ENCODE measurements at regions not wholly inside any gene's neighbourhood (a gene's known extent, or its start where the extent isn't known, plus 50 kb on each side); places are given as distances from the start of the nearest gene placed in this dataset.

DNA sequence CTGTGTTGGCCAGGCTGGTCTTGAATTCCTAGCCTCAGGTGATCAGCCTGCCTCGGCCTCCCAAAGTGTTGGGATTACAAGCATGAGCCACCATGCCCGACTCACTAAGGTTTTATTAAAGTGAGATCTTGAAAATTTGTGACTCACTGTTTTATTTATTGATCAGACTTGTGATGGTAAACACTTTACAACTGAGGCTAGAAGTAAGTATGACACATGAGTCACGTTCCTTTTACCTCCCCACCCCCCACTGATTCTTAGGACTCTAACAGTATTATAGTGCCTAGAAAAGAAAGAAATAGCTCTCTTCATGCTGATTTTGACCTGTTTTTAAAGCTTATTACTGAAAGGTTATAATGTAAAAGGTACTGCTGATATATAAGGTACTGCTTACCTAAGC is 160.6 kb downstream of the TANC2 start:
- Mint-ChIP-seq H3K4me1 (no peaks in the 10 kb centered on the region), H3K27ac (no peak overlapping the region), H3K4me3 (no peak overlapping the region), H3K9me3 (no peaks in the 10 kb centered on the region), H3K27me3 (peaks cover 1% of the 10 kb centered on the region), H3K36me3 (ENCODE audit: low read depth) (no peaks in the 10 kb centered on the region)
- intact Hi-C loops (cut with micrococcal nuclease): no loop called here
- no peak for DNase-seq

- Mint-ChIP-seq H3K4me3 (no peak overlapping the region), H3K27me3 (no peaks in the 10 kb centered on the region), H3K36me3 (ENCODE audit: low read depth) (no peaks in the 10 kb centered on the region), H3K4me1 (no peaks in the 10 kb centered on the region), H3K27ac (no peak overlapping the region), H3K9me3 (no peaks in the 10 kb centered on the region)
- no peak for DNase-seq
- intact Hi-C loops (cut with micrococcal nuclease): no loop called here
These were observed 166.4 kb downstream of the TANC2 start for GRCh38 chr17:63132459-63132911.

DNA sequence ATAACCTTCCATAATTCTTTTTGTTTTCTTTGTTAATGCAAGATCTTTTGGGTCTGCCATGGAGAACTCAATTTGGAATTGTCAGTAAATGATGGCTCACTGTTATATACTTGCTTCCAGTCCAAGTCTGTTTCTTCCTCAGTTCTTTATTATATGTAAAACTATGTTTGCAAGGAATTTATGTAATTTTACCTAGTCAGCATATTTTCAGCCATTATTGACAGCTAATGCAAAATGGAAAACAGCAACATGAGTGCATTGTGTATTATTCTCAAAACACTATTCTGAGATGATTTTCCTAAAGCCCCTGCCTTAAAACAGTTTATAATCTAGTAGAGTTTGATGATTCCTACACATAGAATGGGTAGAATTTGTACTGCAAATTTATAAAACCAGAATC is 167.5 kb downstream of the TANC2 start:
- Mint-ChIP-seq H3K4me1 (no peaks in the 10 kb centered on the region), H3K4me3 (no peak overlapping the region), H3K27ac (no peak overlapping the region), H3K27me3 (no peaks in the 10 kb centered on the region), H3K36me3 (ENCODE audit: low read depth) (no peaks in the 10 kb centered on the region), H3K9me3 (no peaks in the 10 kb centered on the region)
- intact Hi-C loops (cut with micrococcal nuclease): no loop called here
- DNase-seq: no peak

DNA sequence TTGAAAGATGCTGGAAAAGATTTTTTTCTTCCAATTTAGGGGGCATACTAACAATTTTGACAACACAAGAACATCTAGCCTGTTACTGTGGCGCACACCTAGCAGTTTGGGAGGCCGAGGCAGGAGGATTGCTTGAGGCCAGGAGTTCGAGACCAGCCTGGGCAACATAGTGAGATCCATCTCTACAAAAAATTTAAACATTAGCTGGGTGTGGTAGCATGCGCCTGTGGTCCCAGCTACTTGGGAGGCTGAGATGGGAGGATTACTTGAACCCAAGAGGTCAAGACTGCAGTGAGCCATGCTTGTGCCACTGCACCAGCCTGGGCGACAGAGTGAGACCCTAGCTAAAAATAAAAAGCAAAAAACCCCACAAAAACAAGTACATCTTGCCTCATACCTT is 168.8 kb downstream of the TANC2 start:
- H3K9me3 Mint-ChIP-seq: no peaks in the 10 kb centered on the region
- H3K4me3 Mint-ChIP-seq: no peak overlapping the region
- H3K36me3 Mint-ChIP-seq (ENCODE audit: low read depth): no peaks in the 10 kb centered on the region
- no peak for DNase-seq
- H3K27ac Mint-ChIP-seq: no peak overlapping the region
- intact Hi-C loops (cut with micrococcal nuclease): no loop called here
- H3K4me1 Mint-ChIP-seq: no peaks in the 10 kb centered on the region
- H3K27me3 Mint-ChIP-seq: no peaks in the 10 kb centered on the region

- Mint-ChIP-seq H3K27me3 (no peaks in the 10 kb centered on the region), H3K4me3 (no peak overlapping the region), H3K9me3 (no peaks in the 10 kb centered on the region), H3K36me3 (ENCODE audit: low read depth) (no peaks in the 10 kb centered on the region), H3K4me1 (no peaks in the 10 kb centered on the region), H3K27ac (no peak overlapping the region)
- intact Hi-C loops (cut with micrococcal nuclease): no loop called here
- DNase-seq: no peak
These were observed 170.5 kb downstream of the TANC2 start for GRCh38 chr17:63136369-63137012.

- DNase-seq: no peak
- no peaks in the 10 kb centered on the region for H3K27me3 Mint-ChIP-seq
- H3K4me3 Mint-ChIP-seq: no peak overlapping the region
- no peaks in the 10 kb centered on the region for H3K36me3 Mint-ChIP-seq (ENCODE audit: low read depth)
- intact Hi-C loops (cut with micrococcal nuclease): no loop called here
- H3K4me1 Mint-ChIP-seq: no peaks in the 10 kb centered on the region
- H3K9me3 Mint-ChIP-seq: no peaks in the 10 kb centered on the region
- H3K27ac Mint-ChIP-seq: no peak overlapping the region
These were observed 171.1 kb downstream of the TANC2 start for GRCh38 chr17:63137163-63137562.

DNA sequence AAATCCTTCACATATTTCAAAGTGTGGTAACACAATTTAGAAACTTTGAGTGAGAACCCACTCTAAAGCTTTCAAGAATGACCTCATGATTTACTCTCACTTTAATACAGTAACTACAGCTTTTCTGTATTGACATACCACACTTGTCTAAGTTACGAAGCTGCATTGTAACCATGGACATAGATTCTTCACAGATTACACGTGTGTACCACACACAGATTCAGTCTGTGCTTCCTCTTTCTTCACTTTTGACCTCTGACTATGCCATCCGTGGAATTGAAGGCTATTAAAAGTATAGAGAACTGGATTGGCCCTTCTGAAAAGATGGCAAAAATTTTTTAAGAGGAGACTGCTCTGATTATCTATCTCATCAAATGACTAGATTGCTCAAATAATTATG is 172.7 kb downstream of the TANC2 start:
- intact Hi-C loops (cut with micrococcal nuclease): no loop called here

GRCh38 chr17:63139356-63139755 is 173.3 kb downstream of the TANC2 start:
- peaks cover 3% of the 10 kb centered on the region for H3K27me3 Mint-ChIP-seq
- intact Hi-C loops (cut with micrococcal nuclease): no loop called here
- H3K4me1 Mint-ChIP-seq: no peaks in the 10 kb centered on the region
- H3K27ac Mint-ChIP-seq: no peak overlapping the region
- no peak for DNase-seq
- no peaks in the 10 kb centered on the region for H3K9me3 Mint-ChIP-seq
- H3K36me3 Mint-ChIP-seq (ENCODE audit: low read depth): no peaks in the 10 kb centered on the region
- no peak overlapping the region for H3K4me3 Mint-ChIP-seq

More for the DNA sequence above, 172.7 kb downstream of the TANC2 start:
- DNase-seq: no peak
- H3K4me1 Mint-ChIP-seq: no peaks in the 10 kb centered on the region
- H3K4me3 Mint-ChIP-seq: no peak overlapping the region
- H3K27ac Mint-ChIP-seq: no peak overlapping the region
- peaks cover 2% of the 10 kb centered on the region for H3K27me3 Mint-ChIP-seq
- H3K36me3 Mint-ChIP-seq (ENCODE audit: low read depth): no peaks in the 10 kb centered on the region
- H3K9me3 Mint-ChIP-seq: no peaks in the 10 kb centered on the region

DNA sequence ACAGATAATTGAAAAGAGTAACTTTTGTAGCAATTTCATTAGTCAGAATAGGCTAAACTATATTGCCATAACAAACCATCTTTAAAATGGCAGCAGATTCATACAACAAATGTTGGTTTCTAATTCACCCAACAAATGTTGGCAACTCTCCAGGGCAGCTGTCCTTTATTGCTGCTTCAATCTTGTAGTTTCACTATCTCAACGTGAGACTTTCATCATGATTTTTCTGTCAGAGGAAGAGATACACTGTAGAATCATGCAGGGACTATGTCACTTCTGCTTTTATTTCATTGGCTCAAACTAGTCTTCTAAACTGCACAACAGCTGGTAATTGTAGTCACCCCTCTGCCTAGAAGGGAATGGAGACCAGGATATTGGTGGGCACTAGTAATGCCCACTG is 174.2 kb downstream of the TANC2 start:
- no peak overlapping the region for H3K27ac Mint-ChIP-seq
- H3K4me3 Mint-ChIP-seq: no peak overlapping the region
- no peaks in the 10 kb centered on the region for H3K36me3 Mint-ChIP-seq (ENCODE audit: low read depth)
- no peaks in the 10 kb centered on the region for H3K9me3 Mint-ChIP-seq
- H3K4me1 Mint-ChIP-seq: no peaks in the 10 kb centered on the region
- H3K27me3 Mint-ChIP-seq: peaks cover 3% of the 10 kb centered on the region
- intact Hi-C loops (cut with micrococcal nuclease): no loop called here
- DNase-seq: no peak

- no peaks in the 10 kb centered on the region for H3K9me3 Mint-ChIP-seq
- intact Hi-C loops (cut with micrococcal nuclease): no loop called here
- H3K27me3 Mint-ChIP-seq: peaks cover 5% of the 10 kb centered on the region
- no peak for DNase-seq
- no peak overlapping the region for H3K4me3 Mint-ChIP-seq
- H3K36me3 Mint-ChIP-seq (ENCODE audit: low read depth): no peaks in the 10 kb centered on the region
- H3K4me1 Mint-ChIP-seq: no peaks in the 10 kb centered on the region
- H3K27ac Mint-ChIP-seq: no peak overlapping the region
These were observed 176.8 kb downstream of the TANC2 start for GRCh38 chr17:63142836-63143235.

DNA sequence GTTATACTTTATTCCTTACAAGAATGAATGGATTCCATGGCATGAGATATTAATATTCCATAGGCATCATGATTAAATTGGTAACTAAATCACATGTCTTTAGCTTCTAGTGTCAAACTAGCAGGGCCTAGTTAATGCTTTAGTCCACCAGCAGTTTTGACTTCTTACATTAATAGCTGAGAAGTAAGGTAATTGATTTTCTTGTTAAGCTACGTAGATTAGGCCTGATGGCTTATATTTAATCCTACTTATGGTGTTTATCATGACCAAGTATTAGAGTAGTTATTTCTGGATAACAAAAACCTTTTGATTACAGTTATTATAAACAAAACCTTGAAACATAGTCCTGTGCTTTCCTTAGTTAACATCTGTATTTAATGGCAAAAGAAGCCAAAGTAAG is 184.5 kb downstream of the TANC2 start:
- Mint-ChIP-seq H3K9me3 (no peaks in the 10 kb centered on the region), H3K4me1 (no peaks in the 10 kb centered on the region), H3K27ac (no peak overlapping the region), H3K4me3 (no peak overlapping the region), H3K36me3 (ENCODE audit: low read depth) (no peaks in the 10 kb centered on the region), H3K27me3 (peaks cover 4% of the 10 kb centered on the region)
- no peak for DNase-seq
- intact Hi-C loops (cut with micrococcal nuclease): no loop called here

DNA sequence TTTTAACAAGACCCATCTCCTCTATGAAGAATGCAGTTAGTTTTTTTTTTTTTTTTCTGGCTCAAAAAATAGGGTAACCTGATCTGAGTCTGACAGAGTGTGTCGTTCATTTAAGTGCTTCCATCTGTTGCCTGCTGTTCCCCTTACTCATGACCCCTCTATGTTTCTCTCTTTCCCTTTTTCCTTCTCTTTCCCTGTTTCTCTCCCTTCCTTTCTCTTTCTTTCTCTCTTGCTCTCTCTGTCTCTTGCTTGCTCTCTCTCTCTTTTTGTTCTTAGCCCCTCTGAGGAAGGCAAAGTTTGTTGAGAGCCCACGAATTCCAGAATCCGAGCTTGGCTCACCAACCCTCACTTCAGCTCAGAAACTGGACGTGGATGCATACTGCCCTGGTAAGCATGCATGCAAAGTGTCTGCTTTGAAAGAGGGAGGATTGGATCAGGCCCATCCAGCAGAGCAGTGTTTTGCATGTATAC is 185.0 kb downstream of the TANC2 start:
- Mint-ChIP-seq H3K4me1 (no peaks in the 10 kb centered on the region), H3K27ac (no peak overlapping the region), H3K9me3 (no peaks in the 10 kb centered on the region), H3K4me3 (no peak overlapping the region), H3K27me3 (peaks cover 3% of the 10 kb centered on the region), H3K36me3 (ENCODE audit: low read depth) (no peaks in the 10 kb centered on the region)
- intact Hi-C loops (cut with micrococcal nuclease): no loop called here
- DNase-seq: no peak

- Mint-ChIP-seq H3K27ac (no peak overlapping the region), H3K27me3 (peaks cover 4% of the 10 kb centered on the region), H3K4me3 (no peak overlapping the region), H3K9me3 (no peaks in the 10 kb centered on the region), H3K4me1 (peaks cover 2% of the 10 kb centered on the region), H3K36me3 (ENCODE audit: low read depth) (no peaks in the 10 kb centered on the region)
- intact Hi-C loops (cut with micrococcal nuclease): no loop called here
- no peak for DNase-seq
These were observed 186.0 kb downstream of the TANC2 start for GRCh38 chr17:63151941-63152523.

- no peaks in the 10 kb centered on the region for H3K9me3 Mint-ChIP-seq
- no peaks in the 10 kb centered on the region for H3K36me3 Mint-ChIP-seq (ENCODE audit: low read depth)
- no peak overlapping the region for H3K4me3 Mint-ChIP-seq
- no peak overlapping the region for H3K27ac Mint-ChIP-seq
- H3K4me1 Mint-ChIP-seq: peaks cover 2% of the 10 kb centered on the region
- peaks cover 4% of the 10 kb centered on the region for H3K27me3 Mint-ChIP-seq
- DNase-seq: no peak
- intact Hi-C loops (cut with micrococcal nuclease): no loop called here
These were observed 187.5 kb downstream of the TANC2 start for GRCh38 chr17:63153488-63153887.

Data from activated CD4-positive, alpha-beta T cell treated with anti-CD3 and anti-CD28 coated beads, Interleukin-2, amount 10 ng/mL, durations not matched to agents 24 days and 14 days (primary cell).